A549 (cell line): ENCODE measurements at regions not wholly inside any gene's neighbourhood (a gene's known extent, or its start where the extent isn't known, plus 50 kb on each side); places are given as distances from the start of the nearest gene placed in this dataset.

Experiments used
- ATAC-seq, 2 experiments: fragments of 200-7000 bp in 1 of 2; fragments of >200 bp in 1 of 2; cut with Nextera tagmentation in 1 of 2; cut with Tn5 transposase in 1 of 2; 3 replicates each; pipeline versions ENCODE4 v1.8.0 to v1.9.1; 2018 to 2020; ENCODE audit warnings: mild to moderate bottlenecking in 1 of 2, moderate library complexity in 1 of 2
- CTCF ChIA-PET: fragments of 300-600 bp; sonication (Branson Sonifier 250); formaldehyde crosslinking; extraction: SDS; loops from one replicate; lab custom pipeline; 2021; ENCODE audit warnings: antibody characterized with exemption, inconsistent platforms; lab: Yijun Ruan, JAX
- POLR2A ChIA-PET: fragments of 350-600 bp; formaldehyde crosslinking; extraction: SDS; loops from one replicate; lab custom pipeline; 2021; ENCODE audit warnings: antibody characterized with exemption, inconsistent platforms; lab: Yijun Ruan, JAX
- DNase-seq, 2 experiments: peaks; one replicate each; pipeline versions ENCODE4 v3.0.0 to v3.0.0-alpha.2; 2011 to 2016; ENCODE audit warnings: low read depth in 1 of 2, low spot score in 1 of 2
- FAIRE-seq: peaks from 2 replicates; lab custom pipeline; 2011; peaks lifted over from hg19 to GRCh38; lab: Jason Lieb, UNC
- H3K27ac ChIP-seq, 2 experiments: fragments of >200 bp; sonication (Bioruptor Twin); formaldehyde crosslinking; 3 replicates each; pipeline ENCODE4 v1.5.1; 2016 to 2017
- H3K4me1 ChIP-seq: fragments of >200 bp; sonication (Bioruptor Twin); formaldehyde crosslinking; 3 replicates; pipeline ENCODE4 v1.6.1; 2016
- H3K4me2 ChIP-seq: fragments of >200 bp; sonication (Bioruptor Twin); formaldehyde crosslinking; 3 replicates; pipeline ENCODE4 v1.6.1; 2016
- H3K4me3 ChIP-seq: fragments of >200 bp; sonication (Bioruptor Twin); formaldehyde crosslinking; 3 replicates; pipeline ENCODE4 v1.5.1; 2016
- H3K9me3 ChIP-seq: fragments of >200 bp; sonication (Bioruptor Twin); formaldehyde crosslinking; 3 replicates; pipeline ENCODE4 v1.6.1; 2016
- ATOH8 ChIP-seq: fragments of 250-450 bp; sonication (Bioruptor Pico); IDR thresholded peaks from 2 replicates; pipeline ENCODE4 v1.5.0; 2020; ENCODE audit warnings: low read depth, mild to moderate bottlenecking, moderate library complexity
- CTCF ChIP-seq: fragments of >200 bp; sonication (Bioruptor Twin); formaldehyde crosslinking; IDR thresholded peaks from 3 replicates; pipeline ENCODE4 v1.5.1; 2016
- E2F6 ChIP-seq: IDR thresholded peaks from 2 replicates; pipeline ENCODE4 v1.6.1; 2012; ENCODE audit warnings: low read depth, borderline replicate concordance
- FOSL2 ChIP-seq, 2 experiments: fragments of 450-650 bp in 1 of 2; fragments of >200 bp in 1 of 2; sonication (Bioruptor Twin) in 1 of 2; formaldehyde crosslinking; IDR thresholded peaks; 2 replicates each; pipeline versions ENCODE4 v1.5.0 to v1.6.1; 2016 to 2020; ENCODE audit warnings: mild to moderate bottlenecking in 1 of 2, moderate library complexity in 1 of 2
- GATA3 ChIP-seq: IDR thresholded peaks from 2 replicates; pipeline ENCODE4 v1.6.1; 2012; ENCODE audit warnings: borderline replicate concordance
- HOXB13 ChIP-seq: fragments of 250-450 bp; sonication (Bioruptor Pico); IDR thresholded peaks from 2 replicates; pipeline ENCODE4 v1.5.0; 2020; ENCODE audit warnings: low read depth, mild to moderate bottlenecking, moderate library complexity
- KDM5A ChIP-seq: fragments of 200-600 bp; sonication (generic); IDR thresholded peaks from 2 replicates; pipeline ENCODE4 v1.6.1; 2016; ENCODE audit warnings: antibody characterized with exemption, mild to moderate bottlenecking
- MAFK ChIP-seq: fragments of 450-650 bp; IDR thresholded peaks from 2 replicates; pipeline ENCODE4 v1.6.1; 2014; ENCODE audit not compliant: partially characterized antibody
- MAX ChIP-seq: IDR thresholded peaks from 2 replicates; pipeline ENCODE4 v1.6.1; 2012
- MAZ ChIP-seq: fragments of 150-350 bp; IDR thresholded peaks from 2 replicates; pipeline ENCODE4 v1.6.1; 2014; ENCODE audit warnings: antibody characterized with exemption, low read depth, low read length, borderline replicate concordance
- NR3C1 ChIP-seq: fragments of >200 bp; sonication (Bioruptor Twin); formaldehyde crosslinking; IDR thresholded peaks from 3 replicates; pipeline ENCODE4 v1.6.1; 2017
- RAD21 ChIP-seq, 2 experiments: fragments of >200 bp in 1 of 2; sonication (Bioruptor Twin) in 1 of 2; formaldehyde crosslinking in 1 of 2; IDR thresholded peaks in 1 of 2; conservative IDR thresholded peaks in 1 of 2; 2 replicates in 1 of 2; 3 replicates in 1 of 2; pipeline ENCODE4 v1.6.1; 2012 to 2018; ENCODE audit warnings: inconsistent platforms in 1 of 2
- REST ChIP-seq: fragments of 200-600 bp; sonication (generic); IDR thresholded peaks from 2 replicates; pipeline ENCODE4 v1.6.1; 2016; ENCODE audit warnings: antibody characterized with exemption, mild to moderate bottlenecking, moderate library complexity
- SMC3 ChIP-seq: fragments of >200 bp; sonication (Bioruptor Twin); formaldehyde crosslinking; IDR thresholded peaks from 3 replicates; pipeline ENCODE4 v1.6.1; 2018; ENCODE audit warnings: inconsistent platforms
- WGBS: methylation state at CpG from one replicate; pipeline ENCODE4 v1.1.6; 2017; ENCODE audit errors: missing lambda C conversion rate; 5-methylcytosine and 5-hydroxymethylcytosine counted together

- no peak for TF ChIP-seq REST
Measured at GRCh38 chr9:33714989-33715388, 80.4 kb upstream of the PRSS3 start (continued).

GRCh38 chr9:33718987-33719386, 76.4 kb upstream of the PRSS3 start:
- 78% methylated on average over 7 of the region's 7 CpGs for WGBS
- no peak for TF ChIP-seq HOXB13
- TF ChIP-seq GATA3 = no peak
- no peak for TF ChIP-seq MAFK
- TF ChIP-seq KDM5A = no peak
- no peak for TF ChIP-seq FOSL2 (IDR thresholded peaks at IDR 0.05)
- no peak for TF ChIP-seq FOSL2 (CRISPR knock-in tag; IDR thresholded peaks at IDR 0.05)
- TF ChIP-seq, all 56 proteins: peak for 0
- peak in 1 of 2 experiments; percentile 14; a peak in 1 of 6 replicates for ATAC-seq
- FAIRE-seq = no peak
- no peak overlapping the region for H3K27ac ChIP-seq
- H3K9me3 ChIP-seq = no peaks in the 10 kb centered on the region
- no peak for DNase-seq
- H3K4me1 ChIP-seq = peaks cover 7% of the 10 kb centered on the region; the same call in 1 of the 3 replicates
- ChIA-PET POLR2A (no interaction called here), CTCF (interaction anchor here (0.9 to 10.9 kb wide), 4 partner anchors 16 to 489 kb away, joined by 3 to 471 read pairs (median 4); no protein-coding TSS in a partner anchor)
- no peak overlapping the region for H3K4me2 ChIP-seq
- H3K4me3 ChIP-seq = no peak overlapping the region

GRCh38 chr9:33719581-33720374, 75.6 kb upstream of the PRSS3 start:
- CTCF ChIA-PET = interaction anchor here (0.7 to 10.9 kb wide), 12 partner anchors 11 to 489 kb away, joined by 3 to 471 read pairs (median 4); partner anchors contain the start of gene ANKRD18B
- DNase-seq (peak; percentile 30 to 55), ATAC-seq (peak; percentile 70 to 83), FAIRE-seq (no peak)
- no peak overlapping the region for H3K27ac ChIP-seq
- TF ChIP-seq NR3C1 (no peak), MAX (0 out of 2 replicates have a peak, but pooled peaks have one; percentile 43), ATOH8 (CRISPR knock-in tag) (no peak), E2F6 (0 out of 2 replicates have a peak, but pooled peaks have one; percentile 59), RAD21 (conservative IDR thresholded peaks at IDR 0.05 in 1 of 2, IDR thresholded peaks at IDR 0.05 in 1 of 2) (peak; percentile 17 to 33; a peak in 1 of 5 replicates), CTCF (peak; percentile 54), HOXB13 (no peak), MAZ (no peak), MAFK (no peak), SMC3 (peak; percentile 36; the same call in 2 of the 3 replicates)
- peaks cover 5% of the 10 kb centered on the region; the same call in 1 of the 3 replicates for H3K9me3 ChIP-seq
- 57% methylated on average over 19 of the region's 19 CpGs for WGBS
- H3K4me2 ChIP-seq = peak overlapping the region; percentile 25; the same call in 1 of the 3 replicates
- no peak overlapping the region for H3K4me3 ChIP-seq
- peaks cover 7% of the 10 kb centered on the region; the same call in 1 of the 3 replicates for H3K4me1 ChIP-seq
- POLR2A ChIA-PET = no interaction called here
